GM12865 (cell line): ENCODE measurements at regions not wholly inside any gene's neighbourhood (a gene's known extent, or its start where the extent isn't known, plus 50 kb on each side); places are given as distances from the start of the nearest gene placed in this dataset.

Experiments
- DNase-seq: peaks from one replicate; pipeline ENCODE4 v3.0.0; 2010; ENCODE audit warnings: low read depth
- H3K4me3 ChIP-seq: 2 replicates; pipeline ENCODE4 v1.5.1; 2011; ENCODE audit warnings: mild to moderate bottlenecking, low read depth, low read length, control low read depth
- CTCF ChIP-seq: IDR thresholded peaks from 2 replicates; pipeline ENCODE4 v1.5.1; 2011; ENCODE audit warnings: low read length, control low read depth, low read depth, inconsistent platforms; ENCODE audit not compliant: insufficient read depth; ENCODE audit errors: missing control alignments

- no peak for DNase-seq
- no peak overlapping the region for H3K4me3 ChIP-seq
- no peak for TF ChIP-seq CTCF
These were observed 957.9 kb upstream of the USP15 start for GRCh38 chr12:61302282-61302681.

- no peak overlapping the region for H3K4me3 ChIP-seq
- no peak for TF ChIP-seq CTCF
- DNase-seq = no peak
These were observed 952.0 kb upstream of the USP15 start for GRCh38 chr12:61308220-61308619.

- no peak for TF ChIP-seq CTCF
These were observed 948.8 kb upstream of the USP15 start for GRCh38 chr12:61311413-61311812.

GRCh38 chr12:61348871-61349270, 911.3 kb upstream of the USP15 start:
- no peak for TF ChIP-seq CTCF
- no peak overlapping the region for H3K4me3 ChIP-seq
- no peak for DNase-seq

More at GRCh38 chr12:61311413-61311812, 948.8 kb upstream of the USP15 start:
- no peak overlapping the region for H3K4me3 ChIP-seq
- no peak for DNase-seq

GRCh38 chr12:61355105-61355504, 905.1 kb upstream of the USP15 start:
- DNase-seq = no peak
- TF ChIP-seq CTCF = no peak
- no peak overlapping the region for H3K4me3 ChIP-seq

GRCh38 chr12:61356485-61356884, 903.7 kb upstream of the USP15 start:
- no peak for TF ChIP-seq CTCF
- no peak for DNase-seq
- H3K4me3 ChIP-seq = no peak overlapping the region

- no peak for TF ChIP-seq CTCF
- DNase-seq = no peak
- no peak overlapping the region for H3K4me3 ChIP-seq
These were observed 902.7 kb upstream of the USP15 start for GRCh38 chr12:61357496-61357895.
